ENCODE measurements at regions not wholly inside any gene's neighbourhood (a gene's known extent, or its start where the extent isn't known, plus 50 kb on each side); places are given as distances from the start of the nearest gene placed in this dataset.

DNA sequence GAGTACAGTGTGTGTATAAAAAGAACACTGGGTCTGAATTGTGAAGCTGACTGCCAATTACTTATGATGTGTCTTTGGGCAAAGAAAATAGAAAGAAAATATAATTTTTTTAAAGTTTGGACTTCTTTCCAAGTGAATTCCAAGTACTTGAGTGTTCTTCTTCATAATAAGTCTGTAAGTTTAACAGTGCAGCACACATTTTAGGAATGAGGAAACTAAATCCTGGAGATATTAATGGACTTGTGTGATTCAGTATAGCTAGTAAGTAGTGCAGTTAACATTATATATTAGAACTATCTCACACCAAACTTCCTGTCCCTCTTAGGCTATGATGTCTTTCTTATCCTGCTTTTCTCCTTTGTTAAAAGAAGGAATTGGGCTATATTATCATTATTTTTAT, 1953.8 kb downstream of the MAT2B start:
- no peak overlapping the region for H3K27ac ChIP-seq (ENCODE audit: low read depth, low read length)
- no peak overlapping the region for H3K9ac ChIP-seq (ENCODE audit: low read length)
- H3K4me3 ChIP-seq (ENCODE audit: low read depth, low read length): no peak overlapping the region
- H3K27me3 ChIP-seq (ENCODE audit: control insufficient read depth, insufficient read depth, low read length): no peaks in the 10 kb centered on the region
- peaks cover 2% of the 10 kb centered on the region; the same call in 1 of the 2 replicates for H3K4me1 ChIP-seq (ENCODE audit: control insufficient read depth, insufficient read depth, low read length)
- H3K9me3 ChIP-seq (ENCODE audit: control insufficient read depth, insufficient read depth, low read depth, low read length): no peaks in the 10 kb centered on the region
- no peaks in the 10 kb centered on the region for H3K36me3 ChIP-seq (ENCODE audit: control insufficient read depth, insufficient read depth, low read length)

DNA sequence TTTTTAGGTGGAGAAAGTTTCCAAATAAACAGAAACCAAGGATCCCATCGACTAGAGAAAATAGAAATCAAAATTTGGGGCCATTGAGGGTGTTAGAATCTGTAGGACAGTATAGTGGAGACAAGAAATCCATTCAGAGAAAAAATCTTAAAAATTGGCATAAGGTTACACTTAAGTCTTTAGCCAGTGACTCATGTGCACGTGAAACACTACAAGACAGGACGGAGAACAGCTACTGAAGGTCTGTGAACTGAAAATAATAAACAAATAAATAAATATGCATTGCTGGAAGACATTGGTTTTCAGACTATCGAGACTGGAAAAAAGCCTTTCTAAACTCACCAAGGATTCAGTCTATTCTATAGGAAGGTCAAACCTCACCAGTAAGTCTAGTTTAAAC, 1955.5 kb downstream of the MAT2B start:
- Histone ChIP-seq H3K4me3 (ENCODE audit: low read depth, low read length) (no peak overlapping the region), H3K36me3 (ENCODE audit: control insufficient read depth, insufficient read depth, low read length) (no peaks in the 10 kb centered on the region), H3K4me1 (ENCODE audit: control insufficient read depth, insufficient read depth, low read length) (peaks cover 2% of the 10 kb centered on the region; the same call in 1 of the 2 replicates), H3K27ac (ENCODE audit: low read depth, low read length) (no peak overlapping the region), H3K9ac (ENCODE audit: low read length) (no peak overlapping the region), H3K9me3 (ENCODE audit: control insufficient read depth, insufficient read depth, low read depth, low read length) (no peaks in the 10 kb centered on the region), H3K27me3 (ENCODE audit: control insufficient read depth, insufficient read depth, low read length) (no peaks in the 10 kb centered on the region)

DNA sequence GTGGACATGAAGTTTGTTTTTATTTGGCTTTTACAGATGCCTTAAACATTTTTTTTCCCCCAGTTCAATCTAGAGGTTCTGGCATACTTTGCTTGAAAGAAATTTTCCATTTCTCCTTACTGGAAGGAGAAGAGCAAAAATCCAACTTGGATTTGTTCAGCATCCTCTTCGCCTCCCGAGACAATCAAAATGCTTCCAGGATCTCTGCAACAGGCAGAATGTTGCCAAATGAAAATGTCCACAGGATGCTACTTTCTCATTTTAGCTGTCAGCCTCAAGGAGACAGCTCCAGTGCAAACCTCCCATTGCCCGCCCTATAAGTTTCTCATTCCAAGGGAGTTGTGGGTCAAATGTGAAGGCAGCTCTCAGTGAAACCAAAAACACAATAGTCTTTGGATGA, 1972.1 kb downstream of the MAT2B start:
- H3K9ac ChIP-seq (ENCODE audit: low read length): no peak overlapping the region
- H3K36me3 ChIP-seq (ENCODE audit: control insufficient read depth, insufficient read depth, low read length): no peaks in the 10 kb centered on the region
- no peaks in the 10 kb centered on the region for H3K4me1 ChIP-seq (ENCODE audit: control insufficient read depth, insufficient read depth, low read length)
- H3K4me3 ChIP-seq (ENCODE audit: low read depth, low read length): no peak overlapping the region
- H3K9me3 ChIP-seq (ENCODE audit: control insufficient read depth, insufficient read depth, low read depth, low read length): no peaks in the 10 kb centered on the region
- no peaks in the 10 kb centered on the region for H3K27me3 ChIP-seq (ENCODE audit: control insufficient read depth, insufficient read depth, low read length)
- H3K27ac ChIP-seq (ENCODE audit: low read depth, low read length): no peak overlapping the region

DNA sequence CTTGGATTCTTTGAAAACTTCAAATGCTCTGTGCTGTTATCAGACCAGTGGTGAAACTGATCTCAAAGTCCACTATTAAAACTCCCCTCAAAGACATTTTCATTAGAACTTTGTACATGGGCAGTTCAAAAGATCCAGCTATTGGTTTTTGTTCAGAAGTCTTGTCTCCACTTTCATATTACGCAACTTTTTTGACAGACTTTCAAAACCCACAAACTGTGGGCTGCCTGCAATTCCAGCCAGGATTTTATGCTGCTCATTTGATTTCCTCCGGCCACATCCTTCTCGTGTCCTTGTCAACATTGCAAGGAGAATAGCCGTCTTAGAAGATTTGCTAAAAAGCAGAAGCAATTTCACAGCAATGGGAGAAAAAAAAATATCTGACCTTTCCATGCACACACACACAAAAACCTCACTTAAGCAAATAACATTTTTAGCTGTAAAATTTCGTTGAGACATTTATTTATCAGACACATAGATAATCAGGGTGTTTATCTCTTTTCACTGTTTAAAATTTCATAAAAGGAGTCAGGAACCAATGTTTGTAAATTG, 1990.5 kb downstream of the MAT2B start:
- H3K9me3 ChIP-seq (ENCODE audit: control insufficient read depth, insufficient read depth, low read depth, low read length): no peaks in the 10 kb centered on the region
- no peak overlapping the region for H3K27ac ChIP-seq (ENCODE audit: low read depth, low read length)
- no peaks in the 10 kb centered on the region for H3K36me3 ChIP-seq (ENCODE audit: control insufficient read depth, insufficient read depth, low read length)
- H3K4me1 ChIP-seq (ENCODE audit: control insufficient read depth, insufficient read depth, low read length): no peaks in the 10 kb centered on the region
- no peaks in the 10 kb centered on the region for H3K27me3 ChIP-seq (ENCODE audit: control insufficient read depth, insufficient read depth, low read length)
- H3K9ac ChIP-seq (ENCODE audit: low read length): no peak overlapping the region
- no peak overlapping the region for H3K4me3 ChIP-seq (ENCODE audit: low read depth, low read length)

DNA sequence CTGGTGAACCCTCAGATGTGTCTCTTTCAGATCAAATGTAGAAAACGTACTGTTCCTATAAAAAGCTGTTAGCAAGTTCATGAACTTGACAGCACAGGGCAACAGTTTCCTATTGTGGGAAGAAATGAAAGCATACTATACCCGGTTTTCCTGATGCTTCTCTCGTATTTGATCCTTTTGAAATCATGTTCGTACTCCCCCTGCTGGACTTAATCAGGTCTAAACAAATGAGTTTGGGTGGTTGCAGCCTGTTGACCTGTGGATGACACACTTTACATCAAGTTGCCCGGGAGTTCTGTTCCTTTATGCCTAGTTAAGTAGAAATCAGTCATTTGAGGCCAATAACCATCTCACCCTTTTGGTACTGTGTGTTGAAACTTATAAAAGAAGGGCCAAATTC, 1992.3 kb downstream of the MAT2B start:
- Histone ChIP-seq H3K4me3 (ENCODE audit: low read depth, low read length) (no peak overlapping the region), H3K9ac (ENCODE audit: low read length) (no peak overlapping the region), H3K27ac (ENCODE audit: low read depth, low read length) (no peak overlapping the region), H3K36me3 (ENCODE audit: control insufficient read depth, insufficient read depth, low read length) (no peaks in the 10 kb centered on the region), H3K4me1 (ENCODE audit: control insufficient read depth, insufficient read depth, low read length) (no peaks in the 10 kb centered on the region), H3K27me3 (ENCODE audit: control insufficient read depth, insufficient read depth, low read length) (no peaks in the 10 kb centered on the region), H3K9me3 (ENCODE audit: control insufficient read depth, insufficient read depth, low read depth, low read length) (no peaks in the 10 kb centered on the region)

DNA sequence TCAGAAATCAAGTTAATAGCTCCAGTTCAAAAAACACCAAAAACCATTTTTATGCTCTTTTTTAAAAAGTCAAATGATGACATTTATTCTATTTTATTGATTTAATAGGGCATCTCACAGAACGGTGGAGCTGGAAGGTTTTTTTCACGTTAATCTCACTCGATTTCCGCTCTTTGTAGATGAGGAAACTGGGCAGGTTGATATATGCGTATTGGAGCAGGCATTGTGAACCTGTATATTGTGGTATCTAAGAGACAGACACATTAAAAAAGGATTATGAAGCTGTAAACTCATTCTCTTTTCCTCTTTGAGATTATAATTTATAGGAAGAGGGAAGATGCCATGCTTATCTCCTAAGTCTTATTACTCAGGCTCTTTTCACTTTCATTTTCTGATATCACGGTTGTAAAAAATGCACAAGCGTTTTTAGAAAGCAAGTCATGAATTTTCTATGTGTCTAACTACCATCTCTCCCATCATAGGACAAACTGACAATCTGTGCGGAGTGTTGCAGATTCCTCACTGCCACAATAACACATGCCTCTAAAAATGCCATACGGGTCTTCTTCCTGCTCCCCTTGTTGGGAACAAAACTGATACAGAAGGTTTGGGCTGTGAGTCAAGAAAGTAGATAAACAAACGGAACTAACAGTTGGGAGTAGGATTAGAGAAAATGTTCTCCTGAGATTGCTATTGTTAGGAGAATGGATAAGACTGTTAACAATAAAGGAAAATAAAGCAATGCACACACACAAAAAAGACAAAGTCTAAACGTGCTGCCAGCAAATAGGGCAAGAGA, 1997.7 kb downstream of the MAT2B start:
- H3K9ac ChIP-seq (ENCODE audit: low read length): no peak overlapping the region
- H3K27ac ChIP-seq (ENCODE audit: low read depth, low read length): no peak overlapping the region
- H3K9me3 ChIP-seq (ENCODE audit: control insufficient read depth, insufficient read depth, low read depth, low read length): peaks cover 9% of the 10 kb centered on the region
- no peaks in the 10 kb centered on the region for H3K27me3 ChIP-seq (ENCODE audit: control insufficient read depth, insufficient read depth, low read length)
- H3K36me3 ChIP-seq (ENCODE audit: control insufficient read depth, insufficient read depth, low read length): no peaks in the 10 kb centered on the region
- H3K4me3 ChIP-seq (ENCODE audit: low read depth, low read length): no peak overlapping the region
- peaks cover 5% of the 10 kb centered on the region; the same call in 1 of the 2 replicates for H3K4me1 ChIP-seq (ENCODE audit: control insufficient read depth, insufficient read depth, low read length)

DNA sequence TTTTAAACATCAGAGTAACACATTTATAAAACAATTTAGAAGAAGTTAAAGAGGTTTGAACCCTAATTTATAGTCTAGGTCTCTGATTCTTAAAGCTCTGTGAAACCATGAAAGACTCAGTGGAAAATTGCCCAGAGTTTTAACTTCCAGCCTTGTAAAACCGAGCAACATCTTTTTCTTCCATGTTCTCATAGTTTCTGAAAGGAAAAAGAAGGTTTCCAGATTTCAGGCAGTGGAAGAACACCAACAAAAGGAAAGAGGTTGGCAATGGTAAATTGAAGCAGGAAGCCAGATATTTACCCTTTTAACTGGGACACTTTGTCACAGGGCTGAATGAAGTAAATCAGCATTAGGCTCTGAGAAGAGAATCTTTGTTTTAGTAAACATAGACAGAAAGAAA, 1999.3 kb downstream of the MAT2B start:
- no peak overlapping the region for H3K27ac ChIP-seq (ENCODE audit: low read depth, low read length)
- H3K9me3 ChIP-seq (ENCODE audit: control insufficient read depth, insufficient read depth, low read depth, low read length): peaks cover 10% of the 10 kb centered on the region
- H3K27me3 ChIP-seq (ENCODE audit: control insufficient read depth, insufficient read depth, low read length): no peaks in the 10 kb centered on the region
- no peaks in the 10 kb centered on the region for H3K36me3 ChIP-seq (ENCODE audit: control insufficient read depth, insufficient read depth, low read length)
- no peak overlapping the region for H3K4me3 ChIP-seq (ENCODE audit: low read depth, low read length)
- H3K4me1 ChIP-seq (ENCODE audit: control insufficient read depth, insufficient read depth, low read length): peaks cover 5% of the 10 kb centered on the region; the same call in 1 of the 2 replicates
- no peak overlapping the region for H3K9ac ChIP-seq (ENCODE audit: low read length)

DNA sequence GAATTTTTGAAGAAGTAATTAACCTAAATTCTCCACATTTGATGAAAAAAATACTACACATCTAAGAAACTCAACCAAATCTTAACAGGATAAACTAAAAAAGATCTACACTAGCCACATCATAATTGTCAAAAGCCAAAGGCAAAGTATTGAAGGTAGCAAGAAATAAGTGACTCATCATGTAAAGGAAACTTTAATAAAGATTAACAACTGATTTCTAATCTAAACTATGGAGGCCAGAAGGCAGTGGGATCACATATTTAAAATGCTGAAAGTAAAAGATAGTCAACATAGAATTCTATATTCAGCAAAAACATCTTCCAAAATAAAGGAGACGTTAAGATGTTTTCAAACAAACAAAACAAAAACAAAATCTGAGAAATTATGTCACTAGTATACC, 2002.9 kb downstream of the MAT2B start:
- H3K27me3 ChIP-seq (ENCODE audit: control insufficient read depth, insufficient read depth, low read length): no peaks in the 10 kb centered on the region
- H3K9ac ChIP-seq (ENCODE audit: low read length): no peak overlapping the region
- peaks cover 5% of the 10 kb centered on the region; the same call in 1 of the 2 replicates for H3K4me1 ChIP-seq (ENCODE audit: control insufficient read depth, insufficient read depth, low read length)
- no peak overlapping the region for H3K4me3 ChIP-seq (ENCODE audit: low read depth, low read length)
- H3K27ac ChIP-seq (ENCODE audit: low read depth, low read length): no peak overlapping the region
- peaks cover 10% of the 10 kb centered on the region for H3K9me3 ChIP-seq (ENCODE audit: control insufficient read depth, insufficient read depth, low read depth, low read length)
- no peaks in the 10 kb centered on the region for H3K36me3 ChIP-seq (ENCODE audit: control insufficient read depth, insufficient read depth, low read length)

DNA sequence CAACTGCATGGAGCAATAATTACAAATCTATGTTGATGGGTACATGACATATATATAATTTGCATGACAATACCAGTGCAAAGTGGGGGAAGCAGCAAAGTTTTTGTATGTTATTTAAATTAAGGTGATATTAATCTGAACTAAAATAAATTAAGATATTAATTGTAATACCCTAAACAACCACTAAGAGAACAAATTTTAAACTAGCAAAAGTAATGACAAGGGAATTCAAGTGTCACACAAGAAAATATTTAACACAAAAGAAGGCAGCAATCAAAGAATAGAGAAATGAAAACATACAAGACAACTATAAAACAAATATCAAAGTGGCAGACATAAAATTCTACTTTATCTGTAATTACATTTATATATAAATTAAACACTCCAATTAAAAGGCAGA, 2003.4 kb downstream of the MAT2B start:
- no peaks in the 10 kb centered on the region for H3K36me3 ChIP-seq (ENCODE audit: control insufficient read depth, insufficient read depth, low read length)
- peaks cover 10% of the 10 kb centered on the region for H3K9me3 ChIP-seq (ENCODE audit: control insufficient read depth, insufficient read depth, low read depth, low read length)
- H3K27me3 ChIP-seq (ENCODE audit: control insufficient read depth, insufficient read depth, low read length): no peaks in the 10 kb centered on the region
- H3K27ac ChIP-seq (ENCODE audit: low read depth, low read length): no peak overlapping the region
- no peak overlapping the region for H3K4me3 ChIP-seq (ENCODE audit: low read depth, low read length)
- H3K9ac ChIP-seq (ENCODE audit: low read length): no peak overlapping the region
- no peaks in the 10 kb centered on the region for H3K4me1 ChIP-seq (ENCODE audit: control insufficient read depth, insufficient read depth, low read length)

DNA sequence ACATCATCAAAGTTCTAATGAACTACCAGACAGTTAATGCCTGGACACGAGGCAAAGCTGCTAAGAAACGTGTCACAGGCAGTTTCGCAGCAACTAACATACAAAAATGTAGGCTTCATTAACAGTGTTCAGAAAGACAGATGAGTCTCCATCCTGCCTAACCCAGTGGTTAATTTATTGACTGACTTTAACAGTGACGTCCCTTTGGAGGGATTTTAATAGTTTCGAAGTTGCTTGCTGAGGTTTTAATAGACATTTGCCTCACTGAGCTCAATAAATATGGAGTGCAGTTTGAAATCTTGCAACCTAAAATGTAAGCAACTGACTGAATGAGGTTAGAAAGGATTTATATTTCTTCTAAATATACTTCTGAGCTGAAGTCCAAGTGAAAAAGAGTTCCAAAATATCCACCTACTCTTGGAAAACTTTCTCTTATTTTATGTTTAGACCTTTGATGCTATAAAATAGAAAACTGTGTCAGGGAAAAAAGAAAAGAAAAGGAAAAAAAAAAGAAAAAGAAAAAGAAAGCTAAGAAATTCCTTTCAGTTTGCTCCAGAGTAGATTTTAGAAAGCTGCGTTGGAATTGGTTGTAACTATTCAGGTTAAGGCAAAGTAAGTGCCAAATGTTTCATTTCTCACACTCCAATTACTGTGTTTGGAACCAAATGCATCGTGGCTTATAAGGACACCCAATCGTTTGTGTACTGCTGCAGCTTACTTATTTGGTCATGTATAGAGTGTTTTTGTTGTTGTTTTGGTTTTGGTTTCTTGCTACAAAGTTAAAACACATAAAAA, 2016.6 kb downstream of the MAT2B start:
- H3K36me3 ChIP-seq (ENCODE audit: control insufficient read depth, insufficient read depth, low read length): no peaks in the 10 kb centered on the region
- 0 out of 2 replicates have a peak, but pooled peaks cover under 1% of the 10 kb centered on the region for H3K9me3 ChIP-seq (ENCODE audit: control insufficient read depth, insufficient read depth, low read depth, low read length)
- H3K27me3 ChIP-seq (ENCODE audit: control insufficient read depth, insufficient read depth, low read length): no peaks in the 10 kb centered on the region
- no peaks in the 10 kb centered on the region for H3K4me1 ChIP-seq (ENCODE audit: control insufficient read depth, insufficient read depth, low read length)
- no peak overlapping the region for H3K27ac ChIP-seq (ENCODE audit: low read depth, low read length)
- no peak overlapping the region for H3K4me3 ChIP-seq (ENCODE audit: low read depth, low read length)
- no peak overlapping the region for H3K9ac ChIP-seq (ENCODE audit: low read length)

DNA sequence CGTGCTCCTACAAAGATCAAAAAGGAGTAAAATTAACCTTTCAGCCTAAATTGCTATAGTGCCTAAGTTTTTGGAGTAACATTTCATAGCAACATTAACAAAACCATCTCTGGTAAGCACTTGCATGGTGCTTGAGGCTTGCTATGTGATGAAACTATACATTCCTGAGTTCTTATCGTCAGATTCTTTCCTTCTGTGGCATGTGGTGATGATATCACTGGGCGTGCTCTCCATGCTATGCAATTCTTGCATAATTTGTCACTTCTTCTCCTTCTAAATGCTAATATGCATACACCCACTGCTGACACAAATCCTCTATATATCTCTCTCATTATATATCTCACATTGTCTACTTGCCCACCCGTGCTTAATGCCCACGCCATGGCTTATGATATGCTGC, 2019.9 kb downstream of the MAT2B start:
- H3K27me3 ChIP-seq (ENCODE audit: control insufficient read depth, insufficient read depth, low read length): no peaks in the 10 kb centered on the region
- H3K36me3 ChIP-seq (ENCODE audit: control insufficient read depth, insufficient read depth, low read length): no peaks in the 10 kb centered on the region
- H3K4me3 ChIP-seq (ENCODE audit: low read depth, low read length): no peak overlapping the region
- no peaks in the 10 kb centered on the region for H3K4me1 ChIP-seq (ENCODE audit: control insufficient read depth, insufficient read depth, low read length)
- H3K9me3 ChIP-seq (ENCODE audit: control insufficient read depth, insufficient read depth, low read depth, low read length): peaks cover 19% of the 10 kb centered on the region
- no peak overlapping the region for H3K9ac ChIP-seq (ENCODE audit: low read length)
- H3K27ac ChIP-seq (ENCODE audit: low read depth, low read length): no peak overlapping the region
